Skeletal muscle tissue (tissue), 3 donors: ENCODE measurements at regions not wholly inside any gene's neighbourhood (a gene's known extent, or its start where the extent isn't known, plus 50 kb on each side); places are given as distances from the start of the nearest gene placed in this dataset.

ENCODE experiments used
- H3K27ac ChIP-seq: one replicate; pipeline ENCODE4 v1.7.0; 2013; ENCODE audit warnings: mild to moderate bottlenecking, low read depth, low read length, inconsistent platforms
- H3K27me3 ChIP-seq, 3 donors: one replicate each; pipeline ENCODE4 v1.7.0; 2013; ENCODE audit warnings: low read length in 3 of 3; ENCODE audit not compliant: control insufficient read depth in 3 of 3, insufficient read depth in 3 of 3
- H3K36me3 ChIP-seq, 3 donors: one replicate each; pipeline ENCODE4 v1.7.0; 2013; ENCODE audit warnings: low read length in 3 of 3; ENCODE audit not compliant: control insufficient read depth in 3 of 3, insufficient read depth in 3 of 3
- H3K4me1 ChIP-seq, 3 donors: one replicate each; pipeline ENCODE4 v1.7.0; 2013; ENCODE audit warnings: low read length in 3 of 3, mild to moderate bottlenecking in 3 of 3; ENCODE audit not compliant: control insufficient read depth in 3 of 3, insufficient read depth in 3 of 3
- H3K4me3 ChIP-seq, 3 donors: one replicate each; pipeline ENCODE4 v1.7.0; 2013; ENCODE audit warnings: low read length in 3 of 3
- H3K9ac ChIP-seq, 3 donors: one replicate each; pipeline ENCODE4 v1.7.0; 2013; ENCODE audit warnings: low read length in 3 of 3, mild to moderate bottlenecking in 3 of 3, moderate library complexity in 2 of 3, low read depth in 1 of 3
- H3K9me3 ChIP-seq, 3 donors: one replicate each; pipeline ENCODE4 v1.7.0; 2013; ENCODE audit warnings: low read length in 3 of 3; ENCODE audit not compliant: control insufficient read depth in 3 of 3
- donor health status: Osteomylitis.

GRCh38 chr6:164929408-164929977 lies 379.9 kb downstream of the C6orf118 start:
- Histone ChIP-seq H3K36me3 (no peaks in the 10 kb centered on the region), H3K9me3 (peaks cover 0 to under 1% (median 0%) of the 10 kb centered on the region in 3 donors), H3K4me3 (no peak overlapping the region), H3K9ac (peak overlapping the region in 1 of 3 donors; percentile 11), H3K4me1 (peaks cover 9 to 22% (median 15%) of the 10 kb centered on the region in 3 donors), H3K27me3 (no peaks in the 10 kb centered on the region), H3K27ac (no peak overlapping the region)

DNA sequence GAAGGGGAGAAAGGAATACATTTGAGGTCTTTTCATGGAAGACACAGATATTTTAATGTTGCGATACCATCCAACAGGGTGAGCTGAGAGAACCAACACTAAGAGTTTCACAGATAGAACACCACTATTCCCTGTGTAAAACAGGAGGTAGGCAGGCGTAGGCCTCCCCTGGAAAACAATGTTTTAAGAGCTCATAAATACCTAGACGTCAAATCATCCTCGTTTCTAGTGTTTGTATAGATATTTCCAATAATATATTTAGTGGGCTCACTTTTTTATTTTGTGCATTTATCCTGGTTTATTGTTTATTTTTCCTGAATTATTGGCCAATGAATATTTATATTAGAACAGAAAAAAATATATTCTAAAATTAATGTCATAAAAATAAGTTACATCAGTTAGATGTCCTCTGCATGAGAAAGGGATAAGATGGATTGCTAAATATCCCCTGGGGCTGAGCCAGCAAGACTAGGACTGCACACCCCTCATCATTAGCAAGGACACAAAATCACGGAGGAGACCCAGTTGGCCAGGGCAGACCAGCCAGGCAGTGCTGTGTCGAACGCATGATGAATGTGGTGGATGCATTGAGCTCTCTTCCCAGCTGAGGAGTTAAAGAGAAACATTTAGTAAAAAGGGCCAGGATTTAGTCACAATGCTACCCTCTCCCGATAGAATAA lies 380.5 kb downstream of the C6orf118 start:
- Histone ChIP-seq H3K27ac (no peak overlapping the region), H3K9me3 (no peaks in the 10 kb centered on the region), H3K4me3 (peak overlapping the region in 2 of 3 donors; percentile 61 to 76), H3K9ac (peak overlapping the region in 1 of 3 donors; percentile 76), H3K27me3 (no peaks in the 10 kb centered on the region), H3K4me1 (peaks cover 9 to 22% (median 15%) of the 10 kb centered on the region in 3 donors), H3K36me3 (no peaks in the 10 kb centered on the region)

DNA sequence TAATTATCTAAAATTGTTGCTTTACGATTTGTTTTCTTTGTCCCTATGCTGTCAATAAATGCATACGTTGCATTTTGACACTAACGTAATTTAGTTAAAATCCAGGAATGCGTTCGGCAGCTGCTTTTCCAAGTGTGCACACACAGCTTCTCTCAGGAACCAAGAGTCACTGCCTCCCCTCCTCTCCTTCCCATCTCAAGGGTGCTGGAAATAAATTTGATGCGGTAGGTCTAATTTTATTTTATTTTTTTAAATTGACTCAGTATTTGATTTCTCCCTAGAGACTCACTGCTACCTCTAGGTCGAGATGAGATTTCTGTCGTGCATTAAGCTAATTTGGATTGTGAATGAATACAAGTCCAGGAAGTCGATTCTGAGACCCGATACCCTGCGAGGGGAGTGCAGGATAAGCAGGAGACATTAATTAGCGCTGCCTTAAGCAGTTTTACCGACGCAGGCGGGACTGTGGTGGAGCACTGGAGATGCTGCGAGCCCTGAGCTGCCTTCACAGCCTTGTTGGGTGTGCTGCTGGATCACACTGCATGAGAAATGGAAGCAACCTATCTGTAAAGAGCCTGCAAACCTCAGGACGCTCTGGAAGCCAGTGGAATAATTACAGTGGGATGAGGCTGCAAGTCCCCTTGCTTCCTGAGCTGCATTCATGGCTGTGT lies 381.2 kb downstream of the C6orf118 start:
- Histone ChIP-seq H3K9me3 (no peaks in the 10 kb centered on the region), H3K27me3 (no peaks in the 10 kb centered on the region), H3K4me1 (peaks cover 9 to 22% (median 15%) of the 10 kb centered on the region in 3 donors), H3K9ac (peak overlapping the region; percentile 35 to 76 (median 58)), H3K4me3 (peak overlapping the region; percentile 61 to 76 (median 67)), H3K27ac (no peak overlapping the region), H3K36me3 (no peaks in the 10 kb centered on the region)

DNA sequence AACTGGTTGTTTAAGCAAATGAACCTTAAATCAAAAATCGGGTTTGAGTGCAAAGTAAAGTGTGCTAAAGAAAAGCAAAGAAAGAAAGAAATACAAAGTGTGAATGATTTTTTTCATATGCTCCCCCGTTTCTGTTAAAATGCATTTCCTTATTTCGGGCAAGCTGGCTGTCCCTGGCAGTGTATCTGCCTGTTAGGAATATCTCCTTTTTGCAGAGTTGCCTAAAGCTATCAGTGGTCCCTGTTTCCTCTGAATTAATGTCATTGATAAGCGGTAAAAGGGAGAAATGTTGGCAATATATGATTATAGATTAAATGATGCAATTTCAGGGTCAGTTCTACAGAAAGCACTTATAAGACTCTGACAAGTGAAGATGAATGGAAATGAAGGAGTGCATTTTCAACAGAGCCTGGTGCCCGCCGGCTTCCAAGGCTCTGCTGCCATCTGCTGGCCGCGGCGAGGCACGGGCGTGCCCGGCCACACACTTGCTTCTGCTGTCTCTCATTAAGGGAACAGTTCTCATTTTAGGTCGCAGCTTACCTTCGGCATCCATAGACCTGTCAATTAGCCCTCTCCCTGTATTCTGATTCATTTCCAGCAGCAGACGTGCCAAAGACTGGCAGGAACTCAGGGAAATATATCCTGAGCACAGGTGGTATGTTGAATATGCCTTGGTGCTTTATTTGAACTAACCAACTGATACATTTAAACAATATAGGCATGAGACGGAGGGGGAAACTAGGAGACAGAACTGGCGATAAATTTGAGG lies 381.9 kb downstream of the C6orf118 start:
- Histone ChIP-seq H3K36me3 (no peaks in the 10 kb centered on the region), H3K4me1 (peaks cover 9 to 22% (median 15%) of the 10 kb centered on the region in 3 donors), H3K4me3 (peak overlapping the region; percentile 61 to 76 (median 67)), H3K27me3 (no peaks in the 10 kb centered on the region), H3K9ac (peak overlapping the region in 2 of 3 donors; percentile 58 to 76), H3K9me3 (no peaks in the 10 kb centered on the region), H3K27ac (no peak overlapping the region)

DNA sequence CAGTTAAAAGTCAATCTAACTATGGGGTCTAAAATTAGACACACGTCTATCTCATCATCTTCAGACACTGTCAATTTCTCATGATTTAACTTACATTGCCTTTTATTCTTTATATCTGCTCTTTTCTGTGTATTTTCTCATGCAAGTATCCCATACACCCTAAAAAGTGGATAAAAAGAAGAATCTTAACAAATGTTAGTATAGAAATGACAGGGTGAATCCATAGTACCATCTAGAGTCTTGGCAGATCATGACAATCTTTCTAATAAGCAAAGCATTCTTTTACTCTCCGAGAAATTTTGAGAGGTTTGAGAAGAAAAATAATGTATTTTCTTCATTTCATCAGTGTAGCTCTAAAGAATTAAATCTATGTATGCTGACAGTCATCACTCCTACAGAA lies 382.7 kb downstream of the C6orf118 start:
- no peaks in the 10 kb centered on the region for H3K9me3 ChIP-seq
- no peaks in the 10 kb centered on the region for H3K36me3 ChIP-seq
- H3K9ac ChIP-seq: no peak overlapping the region
- peaks cover 9 to 22% (median 15%) of the 10 kb centered on the region in 3 donors for H3K4me1 ChIP-seq
- no peak overlapping the region for H3K27ac ChIP-seq
- no peaks in the 10 kb centered on the region for H3K27me3 ChIP-seq
- H3K4me3 ChIP-seq: no peak overlapping the region

GRCh38 chr6:164925681-164926530 lies 383.5 kb downstream of the C6orf118 start:
- H3K4me3 ChIP-seq: no peak overlapping the region
- peaks cover 9 to 22% (median 15%) of the 10 kb centered on the region in 3 donors for H3K4me1 ChIP-seq
- no peak overlapping the region for H3K27ac ChIP-seq
- H3K36me3 ChIP-seq: no peaks in the 10 kb centered on the region
- H3K9ac ChIP-seq: no peak overlapping the region
- no peaks in the 10 kb centered on the region for H3K9me3 ChIP-seq
- no peaks in the 10 kb centered on the region for H3K27me3 ChIP-seq

GRCh38 chr6:164924674-164925073 lies 384.7 kb downstream of the C6orf118 start:
- H3K9ac ChIP-seq: peak overlapping the region in 1 of 3 donors; percentile 1
- H3K9me3 ChIP-seq: no peaks in the 10 kb centered on the region
- no peaks in the 10 kb centered on the region for H3K27me3 ChIP-seq
- H3K27ac ChIP-seq: no peak overlapping the region
- no peaks in the 10 kb centered on the region for H3K36me3 ChIP-seq
- H3K4me1 ChIP-seq: peaks cover 9 to 22% (median 15%) of the 10 kb centered on the region in 3 donors
- peak overlapping the region in 2 of 3 donors; percentile 0 to 41 for H3K4me3 ChIP-seq

DNA sequence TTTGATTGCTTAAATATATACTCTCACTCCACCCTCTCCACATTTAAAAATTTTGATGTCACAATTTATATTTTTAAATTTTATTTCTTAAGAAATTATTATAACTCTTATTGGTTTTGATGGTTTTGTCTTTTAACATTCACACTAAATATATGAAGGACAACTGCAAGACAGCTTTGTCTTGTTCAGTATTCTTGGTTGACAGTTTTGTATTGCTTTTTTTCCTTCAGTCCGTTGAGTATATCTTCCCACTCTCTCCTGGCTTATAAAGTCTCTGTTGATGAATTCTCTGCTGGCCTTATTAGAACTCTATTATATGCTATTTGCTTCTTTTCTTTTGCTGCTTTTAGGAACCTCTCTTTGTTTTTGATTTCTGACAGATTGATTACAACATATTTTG lies 392.2 kb downstream of the C6orf118 start:
- Histone ChIP-seq H3K4me1 (peaks cover 0 to 5% (median 4%) of the 10 kb centered on the region in 3 donors), H3K27me3 (no peaks in the 10 kb centered on the region), H3K36me3 (no peaks in the 10 kb centered on the region), H3K9me3 (peaks cover 2 to 6% (median 2%) of the 10 kb centered on the region in 3 donors), H3K4me3 (no peak overlapping the region), H3K9ac (no peak overlapping the region), H3K27ac (no peak overlapping the region)

GRCh38 chr6:164916087-164916486 lies 393.3 kb downstream of the C6orf118 start:
- no peak overlapping the region for H3K4me3 ChIP-seq
- H3K9me3 ChIP-seq: peaks cover 2 to 6% (median 2%) of the 10 kb centered on the region in 3 donors
- no peaks in the 10 kb centered on the region for H3K27me3 ChIP-seq
- no peaks in the 10 kb centered on the region for H3K36me3 ChIP-seq
- no peak overlapping the region for H3K27ac ChIP-seq
- H3K9ac ChIP-seq: no peak overlapping the region
- H3K4me1 ChIP-seq: peaks cover 0 to 12% (median 9%) of the 10 kb centered on the region in 3 donors
